Endothelial cell of umbilical vein (primary cell): ENCODE measurements at regions not wholly inside any gene's neighbourhood (a gene's known extent, or its start where the extent isn't known, plus 50 kb on each side); places are given as distances from the start of the nearest gene placed in this dataset.

Source experiments
- BruUV-seq: library from RNA; stranded (reverse); fragments of 400-500 nt; replicated peaks from 2 replicates; lab custom pipeline; 2021; lab: Mats Ljungman, UMichigan
- CTCF ChIA-PET: fragments of 300-600, 350-600 bp; sonication (Branson Sonifier 250); formaldehyde crosslinking; loops from one replicate; lab custom pipeline; 2021; ENCODE audit warnings: antibody characterized with exemption, inconsistent platforms; lab: Charles Lee
- POLR2A ChIA-PET: fragments of 300-600, 350-600 bp; sonication (Branson Sonifier 250); formaldehyde crosslinking; loops from one replicate; lab custom pipeline; 2021; ENCODE audit warnings: antibody characterized with exemption, inconsistent platforms; lab: Charles Lee
- DNase-seq: peaks from one replicate; pipeline ENCODE4 v3.0.0-alpha.2; 2011; ENCODE audit warnings: low read depth, low spot score
- FAIRE-seq: peaks from 2 replicates; lab custom pipeline; 2011; peaks lifted over from hg19 to GRCh38; lab: Jason Lieb, UNC
- H2AFZ ChIP-seq: 2 replicates; pipeline ENCODE4 v1.6.0; 2012; ENCODE audit warnings: low read depth, low read length, control low read depth, inconsistent platforms
- H3K27ac ChIP-seq: 2 replicates; pipeline ENCODE4 v1.5.1; 2011; ENCODE audit warnings: low read depth, mild to moderate bottlenecking, control low read depth, low read length, moderate library complexity; ENCODE audit not compliant: insufficient read depth
- H3K27me3 ChIP-seq, 2 experiments: 2 replicates each; pipeline versions ENCODE4 v1.6.0 to v1.6.1; 2011; ENCODE audit warnings: low read length in 2 of 2, mixed read lengths in 1 of 2; ENCODE audit not compliant: control insufficient read depth in 2 of 2, insufficient read depth in 2 of 2
- H3K36me3 ChIP-seq, 2 experiments: 2 replicates in 1 of 2; 3 replicates in 1 of 2; pipeline ENCODE4 v1.5.1; 2011; ENCODE audit warnings: low read length in 2 of 2, mild to moderate bottlenecking in 1 of 2, moderate library complexity in 1 of 2; ENCODE audit not compliant: control insufficient read depth in 2 of 2, insufficient read depth in 2 of 2; ENCODE audit errors: extremely low read depth in 1 of 2
- H3K4me1 ChIP-seq: 3 replicates; pipeline ENCODE4 v1.5.1; 2011; ENCODE audit warnings: mild to moderate bottlenecking, low read length; ENCODE audit not compliant: control insufficient read depth, insufficient read depth; ENCODE audit errors: extremely low read depth
- H3K4me2 ChIP-seq: 2 replicates; pipeline ENCODE4 v1.6.1; 2011; ENCODE audit warnings: low read length, control low read depth, mixed read lengths; ENCODE audit not compliant: insufficient read depth
- H3K4me3 ChIP-seq, 3 experiments: fragments of 200-600 bp in 1 of 3; sonication (generic), shearing (Covaris generic) in 1 of 3; replicated peaks in 1 of 3; 2 replicates each; pipeline ENCODE4 v1.5.1; 2011 to 2016; ENCODE audit warnings: control low read depth in 3 of 3, low read length in 3 of 3, mild to moderate bottlenecking in 2 of 3, inconsistent platforms in 1 of 3, low read depth in 1 of 3, moderate library complexity in 1 of 3; ENCODE audit not compliant: insufficient read depth in 1 of 3
- H3K79me2 ChIP-seq: 2 replicates; pipeline ENCODE4 v1.6.0; 2012; ENCODE audit warnings: low read length, inconsistent platforms; ENCODE audit not compliant: control insufficient read depth, insufficient read depth
- H3K9ac ChIP-seq: replicated peaks from 2 replicates; pipeline ENCODE3; 2011; ENCODE audit warnings: low read length, control low read depth; ENCODE audit not compliant: insufficient read depth; ENCODE audit errors: extremely low read depth
- H3K9me1 ChIP-seq: replicated peaks from 3 replicates; pipeline ENCODE4 v1.6.0; 2011; ENCODE audit warnings: mild to moderate bottlenecking, low read length; ENCODE audit not compliant: control insufficient read depth, insufficient read depth; ENCODE audit errors: extremely low read depth
- H3K9me3 ChIP-seq: replicated peaks from 2 replicates; pipeline ENCODE4 v1.5.1; 2012; ENCODE audit warnings: low read length, inconsistent platforms; ENCODE audit not compliant: control insufficient read depth, insufficient read depth
- H4K20me1 ChIP-seq: replicated peaks from 2 replicates; pipeline ENCODE3; 2011; ENCODE audit warnings: mild to moderate bottlenecking, low read length; ENCODE audit not compliant: control insufficient read depth, insufficient read depth; ENCODE audit errors: extremely low read depth
- EZH2 ChIP-seq: IDR thresholded peaks from 2 replicates; pipeline ENCODE4 v1.6.1; 2012; ENCODE audit warnings: borderline replicate concordance, low read depth, mild to moderate bottlenecking, moderate library complexity, low read length, inconsistent platforms; ENCODE audit not compliant: severe bottlenecking
- FOS ChIP-seq: IDR thresholded peaks from 2 replicates; pipeline ENCODE4 v1.6.1; 2011; ENCODE audit warnings: mild to moderate bottlenecking, low read length, moderate library complexity, borderline replicate concordance; ENCODE audit not compliant: insufficient read depth
- GATA2 ChIP-seq: IDR thresholded peaks from 2 replicates; pipeline ENCODE4 v1.7.0; 2011; ENCODE audit warnings: low read depth, mild to moderate bottlenecking, moderate library complexity, mixed read lengths, low read length; ENCODE audit not compliant: insufficient read length, insufficient read depth
- JUN ChIP-seq: IDR thresholded peaks from 2 replicates; pipeline ENCODE4 v1.6.1; 2011; ENCODE audit warnings: borderline replicate concordance, low read depth; ENCODE audit not compliant: insufficient read length, insufficient read depth
- MYC ChIP-seq: IDR thresholded peaks from one replicate; pipeline ENCODE4 v1.6.1; 2011; ENCODE audit warnings: mild to moderate bottlenecking, low read depth, low read length
- POLR2A ChIP-seq: IDR thresholded peaks from 2 replicates; pipeline ENCODE4 v1.6.1; 2012; ENCODE audit warnings: low read depth, mild to moderate bottlenecking, control low read depth, low read length
- POLR2AphosphoS5 ChIP-seq: IDR thresholded peaks from 2 replicates; pipeline ENCODE4 v1.6.1; 2012; ENCODE audit warnings: low read depth, mild to moderate bottlenecking, control low read depth, low read length, moderate library complexity; ENCODE audit not compliant: insufficient read depth
- dilution Hi-C: fragments of 300-500 bp; cut with MboI; formaldehyde crosslinking; loops from one replicate; pipeline ENCODE4 v1.15.0; 2019; ENCODE audit warnings: low sequenced_read_pairs; ENCODE audit not compliant: extremely low pct_ligation_motif_present
- intact Hi-C: fragments of 100-400 bp; cut with micrococcal nuclease; formaldehyde crosslinking; loops from one replicate; pipeline ENCODE4 v1.10.0; 2022
- TF ChIP-seq, protein P1 (sequence below): IDR thresholded peaks from 2 replicates; pipeline ENCODE4 v1.6.1; 2011; ENCODE audit not compliant: insufficient read depth, insufficient read length
- TF ChIP-seq, protein P2 (sequence below), 2 donors: IDR thresholded peaks; 1 replicate in 1 of 2; 2 replicates in 1 of 2; pipeline ENCODE4 v1.5.1; 2011; ENCODE audit warnings: low read length in 2 of 2, mild to moderate bottlenecking in 2 of 2, moderate library complexity in 2 of 2, control low read depth in 1 of 2, inconsistent platforms in 1 of 2, low read depth in 1 of 2; ENCODE audit not compliant: insufficient read depth in 1 of 2; ENCODE audit errors: extremely low read depth in 1 of 2

DNA sequence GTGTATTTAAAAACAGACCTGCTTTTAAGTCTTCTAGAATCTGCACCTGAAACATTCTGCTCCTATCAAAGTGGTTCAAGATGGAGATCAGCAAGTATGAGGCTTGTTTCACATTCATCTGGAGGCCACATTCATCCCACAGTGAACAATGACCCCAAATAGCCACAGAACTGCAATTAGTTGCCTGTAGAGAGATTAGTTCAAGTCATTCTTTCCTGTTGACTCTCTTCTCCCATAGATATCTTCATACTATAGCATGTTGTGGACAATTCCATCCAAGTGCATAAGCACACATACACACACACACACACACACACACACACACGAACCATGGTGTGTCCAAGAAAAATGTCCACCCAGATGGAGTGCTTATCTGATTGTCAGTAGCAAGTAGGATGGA, 101.7 kb upstream of the FGGY start:
- intact Hi-C loops (no loop called here), dilution Hi-C loops (no loop called here)
- no peak overlapping the region for H2AFZ ChIP-seq
- TF ChIP-seq FOS (no peak), POLR2A (no peak), GATA2 (no peak), EZH2 (no peak), MYC (no peak), JUN (no peak), POLR2AphosphoS5 (no peak)
- TF ChIP-seq, protein P1, sequence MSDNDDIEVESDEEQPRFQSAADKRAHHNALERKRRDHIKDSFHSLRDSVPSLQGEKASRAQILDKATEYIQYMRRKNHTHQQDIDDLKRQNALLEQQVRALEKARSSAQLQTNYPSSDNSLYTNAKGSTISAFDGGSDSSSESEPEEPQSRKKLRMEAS, result no peak
- TF ChIP-seq, protein P2, sequence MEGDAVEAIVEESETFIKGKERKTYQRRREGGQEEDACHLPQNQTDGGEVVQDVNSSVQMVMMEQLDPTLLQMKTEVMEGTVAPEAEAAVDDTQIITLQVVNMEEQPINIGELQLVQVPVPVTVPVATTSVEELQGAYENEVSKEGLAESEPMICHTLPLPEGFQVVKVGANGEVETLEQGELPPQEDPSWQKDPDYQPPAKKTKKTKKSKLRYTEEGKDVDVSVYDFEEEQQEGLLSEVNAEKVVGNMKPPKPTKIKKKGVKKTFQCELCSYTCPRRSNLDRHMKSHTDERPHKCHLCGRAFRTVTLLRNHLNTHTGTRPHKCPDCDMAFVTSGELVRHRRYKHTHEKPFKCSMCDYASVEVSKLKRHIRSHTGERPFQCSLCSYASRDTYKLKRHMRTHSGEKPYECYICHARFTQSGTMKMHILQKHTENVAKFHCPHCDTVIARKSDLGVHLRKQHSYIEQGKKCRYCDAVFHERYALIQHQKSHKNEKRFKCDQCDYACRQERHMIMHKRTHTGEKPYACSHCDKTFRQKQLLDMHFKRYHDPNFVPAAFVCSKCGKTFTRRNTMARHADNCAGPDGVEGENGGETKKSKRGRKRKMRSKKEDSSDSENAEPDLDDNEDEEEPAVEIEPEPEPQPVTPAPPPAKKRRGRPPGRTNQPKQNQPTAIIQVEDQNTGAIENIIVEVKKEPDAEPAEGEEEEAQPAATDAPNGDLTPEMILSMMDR (IDR thresholded peaks at IDR 0.05; ENCODE audit: extremely low read depth in 1 of 2, insufficient read depth in 1 of 2, low read depth in 1 of 2, low read length in 2 of 2), result no peak
- no peaks in the 10 kb centered on the region for H3K36me3 ChIP-seq
- H3K4me2 ChIP-seq, result no peak overlapping the region
- DNase-seq (no peak), FAIRE-seq (no peak)
- no peaks in the 10 kb centered on the region for H3K27me3 ChIP-seq
- no peaks in the 10 kb centered on the region for H3K4me1 ChIP-seq
- ChIA-PET CTCF (interaction anchor here (1.3 kb wide), 1 partner anchor 64 kb away, joined by 3 read pairs; no protein-coding TSS in a partner anchor), POLR2A (no interaction called here)
- no peaks in the 10 kb centered on the region for H3K9me3 ChIP-seq
- no TSS peak for BruUV-seq
- H4K20me1 ChIP-seq, result no peaks in the 10 kb centered on the region
- no peak overlapping the region for H3K9ac ChIP-seq
- no peaks in the 10 kb centered on the region for H3K9me1 ChIP-seq
- H3K27ac ChIP-seq, result no peak overlapping the region
- H3K4me3 ChIP-seq, result no peak overlapping the region
- no peaks in the 10 kb centered on the region for H3K79me2 ChIP-seq
